K562 (cell line): ENCODE measurements at regions not wholly inside any gene's neighbourhood (a gene's known extent, or its start where the extent isn't known, plus 50 kb on each side); places are given as distances from the start of the nearest gene placed in this dataset.

Experiments used
- ARID2 ChIP-seq: fragments of 450-650 bp; IDR thresholded peaks from 2 replicates; pipeline ENCODE4 v1.6.1; 2017; ENCODE audit warnings: antibody characterized with exemption, mild to moderate bottlenecking
- CCNT2 ChIP-seq: IDR thresholded peaks from 2 replicates; pipeline ENCODE4 v1.6.1; 2011; ENCODE audit warnings: borderline replicate concordance, low read depth, mild to moderate bottlenecking, moderate library complexity, mixed read lengths, low read length; ENCODE audit not compliant: insufficient read length; ENCODE audit errors: extremely low read depth
- ELF4 ChIP-seq: fragments of 450-650 bp; formaldehyde crosslinking; IDR thresholded peaks from 2 replicates; pipeline ENCODE4 v1.4.0; 2022; ENCODE audit warnings: missing genetic modification characterization
- FOS ChIP-seq: IDR thresholded peaks from 3 replicates; pipeline ENCODE4 v1.6.1; 2011; ENCODE audit not compliant: insufficient read length; ENCODE audit errors: extremely low read depth
- HEY1 ChIP-seq: fragments of 250-450 bp; sonication (Bioruptor Pico); IDR thresholded peaks from 2 replicates; pipeline ENCODE4 v1.5.0; 2020; ENCODE audit warnings: mild to moderate bottlenecking, moderate library complexity, borderline replicate concordance
- MAFF ChIP-seq: IDR thresholded peaks from 2 replicates; pipeline ENCODE4 v1.6.1; 2012; ENCODE audit warnings: low read length, improper control_type of control experiment
- MEF2D ChIP-seq: conservative IDR thresholded peaks from 2 replicates; pipeline ENCODE4 v1.6.1; 2016; ENCODE audit warnings: low read depth, missing genetic modification characterization, missing compliant biosample characterization
- MTA1 ChIP-seq: fragments of 450-650 bp; IDR thresholded peaks from 2 replicates; pipeline ENCODE4 v1.6.1; 2017; ENCODE audit warnings: borderline replicate concordance
- MXD1 ChIP-seq: fragments of 250-450 bp; sonication (Bioruptor Pico); IDR thresholded peaks from 2 replicates; pipeline ENCODE4 v1.8.0; 2021; ENCODE audit warnings: borderline replicate concordance, mild to moderate bottlenecking, moderate library complexity; ENCODE audit not compliant: poor library complexity, severe bottlenecking
- NCOA2 ChIP-seq, 2 experiments: fragments of 450-650 bp; IDR thresholded peaks; 2 replicates each; pipeline ENCODE4 v1.6.1; 2018; ENCODE audit warnings: mild to moderate bottlenecking in 2 of 2, moderate library complexity in 1 of 2; ENCODE audit not compliant: partially characterized antibody in 2 of 2
- NFXL1 ChIP-seq: fragments of 450-650 bp; formaldehyde crosslinking; IDR thresholded peaks from 2 replicates; pipeline ENCODE4 v1.4.0; 2021; ENCODE audit warnings: mild to moderate bottlenecking
- PRPF4 ChIP-seq: fragments of 200-400 bp; formaldehyde crosslinking; IDR thresholded peaks from one replicate; pipeline ENCODE4 v1.6.1; 2017; ENCODE audit warnings: low read length, low read depth, mild to moderate bottlenecking; ENCODE audit not compliant: insufficient read depth, poor library complexity, severe bottlenecking
- PURB ChIP-seq: sonication (generic); formaldehyde crosslinking; IDR thresholded peaks from 2 replicates; pipeline ENCODE4 v1.9.0; 2021; ENCODE audit warnings: low read depth, mild to moderate bottlenecking, missing genetic modification reagents
- SP2 ChIP-seq: IDR thresholded peaks from 2 replicates; pipeline ENCODE4 v1.6.1; 2011; ENCODE audit warnings: mild to moderate bottlenecking, low read depth, low read length, moderate library complexity; ENCODE audit not compliant: poor library complexity, severe bottlenecking; ENCODE audit errors: extremely low read depth
- SRSF3 ChIP-seq: fragments of 200-400 bp; formaldehyde crosslinking; IDR thresholded peaks from 2 replicates; pipeline ENCODE4 v1.6.1; 2016; ENCODE audit warnings: mild to moderate bottlenecking, low read length, moderate library complexity; ENCODE audit not compliant: insufficient read depth
- SRSF7 ChIP-seq: fragments of 200-400 bp; formaldehyde crosslinking; optimal IDR thresholded peaks from 2 replicates; pipeline ENCODE3; 2017; ENCODE audit warnings: mild to moderate bottlenecking, low read depth, low read length
- XRCC4 ChIP-seq: IDR thresholded peaks from one replicate; pipeline ENCODE4 v1.6.1; 2011; ENCODE audit not compliant: insufficient read depth, insufficient read length; ENCODE audit errors: extremely low read depth
- ZBED1 ChIP-seq: IDR thresholded peaks from 2 replicates; pipeline ENCODE4 v1.6.1; 2014
- ZFPM2 ChIP-seq: fragments of 250-450 bp; sonication (Bioruptor Pico); IDR thresholded peaks from 2 replicates; pipeline ENCODE4 v1.5.1; 2022; ENCODE audit warnings: mild to moderate bottlenecking
- ZFX ChIP-seq: sonication (generic); formaldehyde crosslinking; IDR thresholded peaks from 2 replicates; pipeline ENCODE4 v1.8.0; 2022; ENCODE audit warnings: mild to moderate bottlenecking, missing genetic modification reagents, moderate library complexity
- ZNF143 ChIP-seq: sonication (generic); formaldehyde crosslinking; IDR thresholded peaks from 2 replicates; pipeline ENCODE4 v1.9.0; 2022; ENCODE audit warnings: mild to moderate bottlenecking, missing genetic modification reagents
- ZNF639 ChIP-seq, 2 experiments: fragments of 200-800 bp in 1 of 2; sonication (Bioruptor generic) in 1 of 2; sonication (generic) in 1 of 2; formaldehyde crosslinking in 1 of 2; IDR thresholded peaks in 1 of 2; conservative IDR thresholded peaks in 1 of 2; 2 replicates each; pipeline versions ENCODE4 v1.5.0 to v1.6.1; 2016 to 2020; ENCODE audit warnings: missing compliant biosample characterization in 1 of 2, missing genetic modification characterization in 1 of 2, missing genetic modification reagents in 1 of 2
- ZNF75A ChIP-seq: fragments of 450-650 bp; formaldehyde crosslinking; IDR thresholded peaks from 2 replicates; pipeline ENCODE4 v1.4.0; 2020; ENCODE audit warnings: mild to moderate bottlenecking
- ZNF76 ChIP-seq: fragments of 250-450 bp; sonication (Bioruptor Pico); IDR thresholded peaks from 2 replicates; pipeline ENCODE4 v1.4.0; 2020; ENCODE audit warnings: mild to moderate bottlenecking, moderate library complexity, borderline replicate concordance
- TF ChIP-seq, protein P1 (sequence below): fragments of 250-450 bp; sonication (Bioruptor Pico); IDR thresholded peaks from 2 replicates; pipeline ENCODE4 v1.8.0; 2022; ENCODE audit warnings: moderate library complexity, mild to moderate bottlenecking, inconsistent platforms
- TF ChIP-seq, protein P2 (sequence below): sonication (generic); IDR thresholded peaks from 2 replicates; pipeline ENCODE4 v1.6.1; 2016

GRCh38 chr6:27157459-27158315 is 89.8 kb upstream of the PRSS16 start (continued):
- TF ChIP-seq ZNF639 (CRISPR knock-in tag; conservative IDR thresholded peaks at IDR 0.05 in 1 of 2, IDR thresholded peaks at IDR 0.05 in 1 of 2) (no peak), ZNF143 (no peak), MTA1 (peak; percentile 85), MXD1 (no peak), SRSF3 (no peak), SP2 (no peak), HEY1 (CRISPR knock-in tag) (no peak), XRCC4 (no peak), FOS (no peak), SRSF7 (no peak), ELF4 (no peak), NFXL1 (CRISPR knock-in tag) (no peak), MEF2D (tag) (no peak), ARID2 (no peak), MAFF (no peak), ZBED1 (no peak), PURB (CRISPR knock-in tag) (no peak), NCOA2 (IDR thresholded peaks at IDR 0.05; ENCODE audit: partially characterized antibody in 2 of 2) (peak in 1 of 2 experiments; percentile 18), ZNF75A (CRISPR knock-in tag) (no peak), ZNF76 (CRISPR knock-in tag) (no peak), ZFX (CRISPR knock-in tag) (no peak), CCNT2 (no peak), ZFPM2 (CRISPR knock-in tag) (no peak), PRPF4 (no peak)
- TF ChIP-seq, protein P1, sequence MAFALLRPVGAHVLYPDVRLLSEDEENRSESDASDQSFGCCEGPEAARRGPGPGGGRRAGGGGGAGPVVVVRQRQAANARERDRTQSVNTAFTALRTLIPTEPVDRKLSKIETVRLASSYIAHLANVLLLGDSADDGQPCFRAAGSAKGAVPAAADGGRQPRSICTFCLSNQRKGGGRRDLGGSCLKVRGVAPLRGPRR (CRISPR knock-in tag): no peak
- TF ChIP-seq, protein P2, sequence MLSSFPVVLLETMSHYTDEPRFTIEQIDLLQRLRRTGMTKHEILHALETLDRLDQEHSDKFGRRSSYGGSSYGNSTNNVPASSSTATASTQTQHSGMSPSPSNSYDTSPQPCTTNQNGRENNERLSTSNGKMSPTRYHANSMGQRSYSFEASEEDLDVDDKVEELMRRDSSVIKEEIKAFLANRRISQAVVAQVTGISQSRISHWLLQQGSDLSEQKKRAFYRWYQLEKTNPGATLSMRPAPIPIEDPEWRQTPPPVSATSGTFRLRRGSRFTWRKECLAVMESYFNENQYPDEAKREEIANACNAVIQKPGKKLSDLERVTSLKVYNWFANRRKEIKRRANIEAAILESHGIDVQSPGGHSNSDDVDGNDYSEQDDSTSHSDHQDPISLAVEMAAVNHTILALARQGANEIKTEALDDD: peak; percentile 73; the same call in 1 of the 2 replicates
